ENCODE measurements at regions not wholly inside any gene's neighbourhood (a gene's known extent, or its start where the extent isn't known, plus 50 kb on each side); places are given as distances from the start of the nearest gene placed in this dataset.

DNA sequence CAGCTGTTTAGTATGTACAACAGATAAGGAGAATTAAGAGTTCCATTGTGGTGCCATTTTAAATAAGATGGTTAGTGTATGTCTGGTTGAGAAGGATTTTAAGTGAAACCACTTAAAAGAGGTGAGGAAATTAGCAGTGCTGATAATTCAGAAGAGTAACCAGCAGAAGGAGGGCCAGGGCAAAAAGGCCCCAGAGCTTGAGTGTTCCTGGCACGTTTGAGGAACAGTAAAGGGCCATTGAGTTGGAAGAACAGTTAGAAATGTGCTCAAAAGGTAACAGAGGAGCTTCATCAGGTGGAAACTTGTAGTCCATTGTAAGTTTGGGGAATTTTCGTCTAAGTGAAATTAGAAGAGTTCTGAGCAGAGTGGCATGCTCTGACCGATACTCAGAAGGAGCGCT is 606.2 kb upstream of the ZFP42 start:
- DNase-seq (no peak), FAIRE-seq (no peak)
- Histone ChIP-seq H3K9ac (ENCODE audit: low read length in 3 of 3) (no peak overlapping the region), H3K27me3 (ENCODE audit: control insufficient read depth, insufficient read depth, low read length) (no peaks in the 10 kb centered on the region), H3K4me1 (ENCODE audit: control insufficient read depth in 2 of 3, insufficient read depth in 2 of 3, low read depth in 1 of 3, low read length in 3 of 3) (no peaks in the 10 kb centered on the region), H3K9me3 (ENCODE audit: control insufficient read depth in 2 of 3, insufficient read depth in 1 of 3, low read length in 3 of 3) (no peaks in the 10 kb centered on the region), H3K4me3 (ENCODE audit: low read length in 3 of 3) (no peak overlapping the region), H3K27ac (ENCODE audit: low read depth in 2 of 2, low read length in 2 of 2) (no peak overlapping the region), H3K36me3 (ENCODE audit: control insufficient read depth in 2 of 3, insufficient read depth in 3 of 3, low read length in 3 of 3) (no peaks in the 10 kb centered on the region)
- TF ChIP-seq, protein P1, sequence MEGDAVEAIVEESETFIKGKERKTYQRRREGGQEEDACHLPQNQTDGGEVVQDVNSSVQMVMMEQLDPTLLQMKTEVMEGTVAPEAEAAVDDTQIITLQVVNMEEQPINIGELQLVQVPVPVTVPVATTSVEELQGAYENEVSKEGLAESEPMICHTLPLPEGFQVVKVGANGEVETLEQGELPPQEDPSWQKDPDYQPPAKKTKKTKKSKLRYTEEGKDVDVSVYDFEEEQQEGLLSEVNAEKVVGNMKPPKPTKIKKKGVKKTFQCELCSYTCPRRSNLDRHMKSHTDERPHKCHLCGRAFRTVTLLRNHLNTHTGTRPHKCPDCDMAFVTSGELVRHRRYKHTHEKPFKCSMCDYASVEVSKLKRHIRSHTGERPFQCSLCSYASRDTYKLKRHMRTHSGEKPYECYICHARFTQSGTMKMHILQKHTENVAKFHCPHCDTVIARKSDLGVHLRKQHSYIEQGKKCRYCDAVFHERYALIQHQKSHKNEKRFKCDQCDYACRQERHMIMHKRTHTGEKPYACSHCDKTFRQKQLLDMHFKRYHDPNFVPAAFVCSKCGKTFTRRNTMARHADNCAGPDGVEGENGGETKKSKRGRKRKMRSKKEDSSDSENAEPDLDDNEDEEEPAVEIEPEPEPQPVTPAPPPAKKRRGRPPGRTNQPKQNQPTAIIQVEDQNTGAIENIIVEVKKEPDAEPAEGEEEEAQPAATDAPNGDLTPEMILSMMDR (IDR thresholded peaks at IDR 0.05; ENCODE audit: borderline replicate concordance, extremely low read depth, insufficient read depth) = no peak
- intact Hi-C loops (cut with DNase I) = no loop called here

DNA sequence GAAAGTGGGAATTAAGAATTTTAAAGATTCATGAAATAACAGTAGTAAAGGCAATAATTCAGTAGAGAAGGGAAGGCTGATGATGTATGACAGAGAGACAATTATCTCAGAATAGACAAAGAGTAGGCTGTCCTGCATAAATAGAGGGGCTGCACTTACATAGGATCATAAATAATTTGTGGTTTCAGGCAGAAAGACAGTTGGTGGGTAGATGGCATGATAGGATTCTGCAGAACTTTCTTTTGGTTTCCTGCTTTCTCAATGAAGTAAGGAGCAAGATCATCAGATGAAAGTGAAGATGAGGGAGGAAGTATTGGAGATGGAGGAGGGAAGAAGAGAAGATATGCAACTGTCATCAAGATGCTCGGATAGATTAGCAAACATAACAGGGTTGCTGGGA is 604.9 kb upstream of the ZFP42 start:
- FAIRE-seq (no peak), DNase-seq (no peak)
- H3K27ac ChIP-seq (ENCODE audit: low read depth in 2 of 2, low read length in 2 of 2) = no peak overlapping the region
- no peaks in the 10 kb centered on the region for H3K36me3 ChIP-seq (ENCODE audit: control insufficient read depth in 2 of 3, insufficient read depth in 3 of 3, low read length in 3 of 3)
- H3K27me3 ChIP-seq (ENCODE audit: control insufficient read depth, insufficient read depth, low read length) = no peaks in the 10 kb centered on the region
- TF ChIP-seq, protein P1 (IDR thresholded peaks at IDR 0.05; ENCODE audit: borderline replicate concordance, extremely low read depth, insufficient read depth) = no peak
- H3K4me3 ChIP-seq (ENCODE audit: low read length in 3 of 3) = no peak overlapping the region
- H3K4me1 ChIP-seq (ENCODE audit: control insufficient read depth in 2 of 3, insufficient read depth in 2 of 3, low read depth in 1 of 3, low read length in 3 of 3) = no peaks in the 10 kb centered on the region
- no peaks in the 10 kb centered on the region for H3K9me3 ChIP-seq (ENCODE audit: control insufficient read depth in 2 of 3, insufficient read depth in 1 of 3, low read length in 3 of 3)
- H3K9ac ChIP-seq (ENCODE audit: low read length in 3 of 3) = no peak overlapping the region
- intact Hi-C loops (cut with DNase I) = no loop called here

DNA sequence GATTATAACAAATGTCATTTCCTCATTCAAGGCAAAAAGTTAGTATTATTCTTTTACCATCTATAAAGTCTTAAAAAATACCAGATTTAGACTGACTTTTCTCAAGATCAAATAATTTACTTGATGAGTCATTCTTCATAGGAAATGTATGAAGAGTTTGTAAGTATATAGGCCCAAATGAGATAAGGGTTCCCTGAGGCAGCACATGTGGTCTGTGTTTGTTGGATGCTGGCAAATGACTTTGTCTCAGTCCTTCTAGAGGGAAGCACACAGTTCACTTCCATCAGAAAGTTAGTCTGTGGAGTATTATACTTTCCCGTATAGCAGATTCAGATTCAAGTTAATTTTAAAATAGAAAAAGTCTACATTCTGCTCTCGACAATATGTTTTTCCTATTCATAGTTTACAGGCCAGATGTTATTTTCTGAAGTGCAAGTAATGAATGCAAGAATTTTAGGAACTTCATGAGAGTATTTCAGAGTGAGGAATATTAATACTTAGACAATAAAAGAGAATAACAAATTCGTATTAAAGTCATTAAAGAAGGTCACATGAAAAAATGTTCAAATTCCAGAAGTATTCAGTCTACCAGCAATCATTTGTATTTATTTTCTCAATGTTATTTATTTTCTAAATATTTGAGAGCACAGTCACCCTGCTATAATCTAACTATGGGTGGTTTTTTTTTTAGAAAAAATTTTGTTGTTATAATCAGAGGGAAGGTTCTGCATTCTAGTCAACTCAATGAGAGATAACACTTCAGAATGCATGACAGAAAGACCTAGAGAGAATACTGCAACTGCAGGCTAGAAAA is 601.8 kb upstream of the ZFP42 start:
- no peak overlapping the region for H3K4me3 ChIP-seq (ENCODE audit: low read length in 3 of 3)
- intact Hi-C loops (cut with DNase I) = no loop called here
- H3K27ac ChIP-seq (ENCODE audit: low read depth in 2 of 2, low read length in 2 of 2) = no peak overlapping the region
- no peaks in the 10 kb centered on the region for H3K9me3 ChIP-seq (ENCODE audit: control insufficient read depth in 2 of 3, insufficient read depth in 1 of 3, low read length in 3 of 3)
- DNase-seq = no peak
- no peaks in the 10 kb centered on the region for H3K4me1 ChIP-seq (ENCODE audit: control insufficient read depth in 2 of 3, insufficient read depth in 2 of 3, low read depth in 1 of 3, low read length in 3 of 3)
- no peaks in the 10 kb centered on the region for H3K36me3 ChIP-seq (ENCODE audit: control insufficient read depth in 2 of 3, insufficient read depth in 3 of 3, low read length in 3 of 3)
- no peak for FAIRE-seq
- H3K27me3 ChIP-seq (ENCODE audit: control insufficient read depth, insufficient read depth, low read length) = no peaks in the 10 kb centered on the region
- TF ChIP-seq, protein P1 (IDR thresholded peaks at IDR 0.05; ENCODE audit: borderline replicate concordance, extremely low read depth, insufficient read depth) = no peak
- no peak overlapping the region for H3K9ac ChIP-seq (ENCODE audit: low read length in 3 of 3)

All from kidney (tissue), 13 donors.